ENCODE measurements at regions not wholly inside any gene's neighbourhood (a gene's known extent, or its start where the extent isn't known, plus 50 kb on each side); places are given as distances from the start of the nearest gene placed in this dataset.

DNA sequence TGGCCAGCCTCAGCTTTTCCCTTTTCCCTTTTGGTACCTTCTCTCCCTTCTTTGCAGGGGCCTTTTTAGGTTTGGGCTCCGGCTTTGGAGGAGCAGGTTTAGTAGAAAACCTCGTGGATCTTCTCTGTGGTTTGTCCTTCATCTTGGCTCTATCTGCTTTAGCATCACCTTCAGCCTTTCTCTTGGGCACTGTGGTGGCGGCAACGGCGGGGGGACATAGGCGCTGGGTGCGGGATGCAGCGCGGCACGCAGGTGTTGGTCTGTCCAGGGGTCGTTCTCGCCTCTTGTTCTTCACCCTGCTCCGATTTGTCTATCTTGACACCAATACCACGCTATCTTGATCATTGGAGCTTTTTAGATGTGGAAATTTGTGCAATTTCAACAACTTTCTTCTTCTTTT is 64.5 kb upstream of the SMAD3 start:
- no peak for DNase-seq (ENCODE audit: low read depth in 2 of 2)

DNA sequence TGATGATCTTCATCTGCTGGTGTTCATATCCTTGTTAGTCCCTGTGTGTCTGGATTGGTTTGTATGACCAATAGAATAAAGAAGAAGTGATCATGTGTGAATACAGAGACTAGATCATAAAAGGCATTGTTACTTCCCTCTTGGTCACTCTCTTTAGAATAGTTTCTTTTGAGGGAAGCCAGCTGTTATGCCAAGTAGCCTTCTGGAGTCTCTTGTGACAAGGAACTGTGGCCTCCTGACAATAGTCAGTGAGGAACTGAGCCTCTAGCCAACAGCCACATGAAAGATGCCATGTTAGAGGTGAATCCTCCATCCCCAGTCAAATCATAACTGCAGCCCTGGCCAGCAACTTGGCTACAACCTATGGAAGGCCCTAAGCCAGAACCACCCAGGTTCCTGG is 63.0 kb upstream of the SMAD3 start:
- DNase-seq (ENCODE audit: low read depth in 2 of 2), result no peak

DNA sequence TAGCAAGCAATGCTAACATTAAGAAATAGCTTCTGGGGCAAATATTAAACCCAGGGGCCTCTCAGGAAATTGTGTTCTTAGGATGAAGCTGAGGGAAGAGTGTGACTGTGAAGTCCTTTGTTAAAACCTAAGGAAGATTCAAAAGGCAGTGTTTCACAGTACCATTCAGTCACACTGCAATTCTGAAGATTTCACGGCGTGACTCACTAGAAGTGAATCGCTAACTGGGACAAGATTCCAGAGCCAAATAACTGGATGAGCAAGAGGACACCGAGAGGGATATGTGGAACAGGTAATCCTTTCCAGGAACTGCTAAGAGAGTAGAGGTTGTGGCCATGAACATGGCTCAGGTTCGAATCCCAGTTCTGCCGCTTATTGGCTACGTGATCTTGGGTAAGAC is 61.8 kb upstream of the SMAD3 start:
- no peak for DNase-seq (ENCODE audit: low read depth in 2 of 2)

DNA sequence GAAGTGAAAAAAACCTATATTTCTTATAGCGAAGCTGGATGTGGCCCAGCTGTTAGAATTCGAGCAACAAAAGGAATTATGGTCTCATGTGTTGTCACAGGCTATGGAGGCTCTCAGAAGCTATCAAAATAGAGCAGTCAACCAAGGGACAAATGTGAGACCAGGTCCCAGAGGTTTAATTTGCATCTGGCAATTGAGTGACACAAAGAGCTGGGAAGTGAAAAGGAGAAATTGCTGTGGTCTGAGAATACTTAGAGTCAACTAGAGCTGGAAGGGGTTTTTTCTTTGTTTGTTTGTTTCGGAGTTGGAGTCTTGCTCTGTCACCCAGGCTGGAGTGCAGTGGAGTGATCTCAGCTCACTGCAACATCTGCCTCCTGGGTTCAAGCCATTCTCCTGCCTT is 61.3 kb upstream of the SMAD3 start:
- no peak for DNase-seq (ENCODE audit: low read depth in 2 of 2)

DNA sequence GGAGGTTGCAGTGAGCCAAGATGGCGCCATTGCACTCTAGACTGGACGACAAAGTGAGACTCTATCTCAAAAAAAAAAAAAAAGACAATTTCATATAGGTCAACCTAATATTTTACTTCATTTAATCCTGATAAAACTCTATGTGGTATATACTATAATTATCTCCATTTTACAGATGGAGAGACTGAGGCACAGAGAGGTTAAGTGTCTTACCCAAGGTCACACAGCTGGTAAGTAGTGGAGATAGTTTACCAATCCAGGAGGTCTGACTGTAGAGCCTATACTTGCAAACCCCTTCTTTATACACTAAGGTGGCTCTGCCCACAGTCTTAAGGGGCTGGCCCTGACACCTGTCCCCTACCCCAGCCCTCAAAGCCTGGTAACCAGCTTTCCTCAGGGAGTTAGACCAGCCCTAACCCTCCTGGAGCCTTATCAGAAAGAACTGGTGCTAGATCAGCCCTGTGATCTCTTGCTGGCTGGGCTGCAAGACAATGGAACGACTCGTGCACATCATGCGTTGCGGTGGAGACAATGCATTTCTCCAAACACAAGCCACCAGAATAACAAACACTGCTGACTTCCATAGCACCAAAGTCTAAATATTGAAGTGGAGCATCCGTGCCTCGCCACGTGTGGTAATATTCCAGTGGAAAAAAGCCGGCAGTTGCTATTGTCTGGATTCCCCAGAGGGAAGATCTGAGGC is 60.0 kb upstream of the SMAD3 start:
- no peak for DNase-seq (ENCODE audit: low read depth in 2 of 2)

DNA sequence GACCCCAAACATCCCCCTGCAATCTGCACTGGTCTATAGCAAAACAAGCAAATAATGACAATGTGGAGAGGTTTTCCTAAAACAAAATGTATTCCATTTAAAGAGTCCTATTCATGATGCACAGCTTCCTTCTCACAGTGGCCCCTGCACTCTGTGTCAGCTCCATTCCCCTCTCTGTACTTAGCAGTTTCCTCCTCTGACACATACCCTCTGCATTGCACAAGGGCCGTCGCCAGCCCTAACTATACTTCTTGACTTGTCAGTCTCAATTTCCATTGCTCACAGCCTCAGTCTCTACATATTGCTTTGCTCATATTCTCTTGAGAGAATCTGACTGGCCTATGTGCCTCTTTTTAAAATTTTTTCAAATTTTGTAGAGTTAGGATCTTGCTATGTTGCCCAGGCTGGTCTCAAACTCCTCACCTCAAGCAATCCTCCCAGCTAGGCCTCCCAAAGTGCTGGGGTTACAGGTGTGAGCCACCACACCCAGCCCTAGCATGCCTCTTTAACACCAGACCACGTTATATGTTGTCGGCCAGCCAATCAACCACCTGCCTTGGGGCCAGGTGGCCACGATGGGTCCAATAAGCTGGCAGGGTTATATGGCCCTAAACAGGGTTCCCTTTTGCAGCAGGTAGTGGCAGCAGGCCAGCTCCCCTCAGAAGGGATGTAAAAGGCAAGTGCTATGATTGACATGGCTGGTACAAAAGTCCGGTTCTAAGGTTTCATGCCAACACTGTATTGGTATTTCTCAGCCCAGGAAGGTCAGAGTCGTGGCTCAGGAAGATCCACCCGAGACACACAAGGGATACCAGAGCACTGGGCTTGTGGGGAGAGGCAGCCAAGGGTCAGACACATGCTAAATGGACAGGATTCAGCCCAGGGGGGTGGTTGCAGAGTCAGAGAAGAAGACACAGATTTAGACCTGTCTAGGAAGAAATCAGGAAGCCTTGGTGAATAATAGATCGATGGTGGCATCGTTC is 59.0 kb upstream of the SMAD3 start:
- DNase-seq (ENCODE audit: low read depth in 2 of 2), result no peak

DNA sequence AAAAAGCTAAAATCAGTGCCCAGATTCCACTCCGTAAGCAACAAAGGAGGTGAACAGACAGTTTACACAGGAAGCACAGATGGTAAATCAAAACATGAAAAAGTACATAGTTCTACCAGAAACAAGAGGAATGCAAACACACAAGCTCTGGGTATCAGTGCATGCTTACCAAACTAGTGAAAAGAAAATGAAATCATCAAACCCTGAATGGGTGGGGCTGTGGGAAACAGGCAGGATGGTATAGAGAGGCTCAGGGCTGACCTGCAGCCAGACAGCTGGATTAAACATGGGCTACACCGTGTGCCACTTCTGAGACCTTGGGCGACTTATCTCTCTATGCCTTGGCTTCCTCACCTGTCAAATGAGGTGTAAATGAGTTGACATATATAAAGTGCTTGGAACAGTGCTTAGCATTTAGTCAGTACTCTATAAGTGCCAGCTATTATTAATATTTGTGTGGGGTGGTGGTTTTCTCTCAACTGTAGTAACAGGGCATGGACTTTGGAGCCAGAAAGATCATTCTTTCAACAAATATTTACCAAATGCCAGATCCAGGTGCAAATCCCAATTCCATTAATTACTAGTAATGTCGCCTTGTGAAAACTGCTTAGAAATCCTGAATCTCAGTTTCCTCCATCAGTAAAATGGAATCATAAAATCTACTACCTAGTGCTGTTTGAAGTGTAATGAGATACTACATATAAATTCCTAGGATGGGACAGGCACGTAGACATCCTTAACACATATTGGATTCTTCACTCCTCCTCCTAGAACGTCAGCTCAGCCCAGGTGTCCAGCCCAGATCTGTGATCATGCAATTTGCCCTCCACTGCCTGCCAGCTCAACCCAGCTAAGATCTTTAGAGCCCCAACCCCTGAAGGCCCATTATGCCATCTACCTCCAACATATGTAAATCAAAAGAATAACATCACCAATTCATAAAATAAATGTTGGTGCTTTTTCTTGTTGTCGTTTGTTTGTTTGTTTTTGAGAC is 55.5 kb upstream of the SMAD3 start:
- no peak for DNase-seq (ENCODE audit: low read depth in 2 of 2)

DNA sequence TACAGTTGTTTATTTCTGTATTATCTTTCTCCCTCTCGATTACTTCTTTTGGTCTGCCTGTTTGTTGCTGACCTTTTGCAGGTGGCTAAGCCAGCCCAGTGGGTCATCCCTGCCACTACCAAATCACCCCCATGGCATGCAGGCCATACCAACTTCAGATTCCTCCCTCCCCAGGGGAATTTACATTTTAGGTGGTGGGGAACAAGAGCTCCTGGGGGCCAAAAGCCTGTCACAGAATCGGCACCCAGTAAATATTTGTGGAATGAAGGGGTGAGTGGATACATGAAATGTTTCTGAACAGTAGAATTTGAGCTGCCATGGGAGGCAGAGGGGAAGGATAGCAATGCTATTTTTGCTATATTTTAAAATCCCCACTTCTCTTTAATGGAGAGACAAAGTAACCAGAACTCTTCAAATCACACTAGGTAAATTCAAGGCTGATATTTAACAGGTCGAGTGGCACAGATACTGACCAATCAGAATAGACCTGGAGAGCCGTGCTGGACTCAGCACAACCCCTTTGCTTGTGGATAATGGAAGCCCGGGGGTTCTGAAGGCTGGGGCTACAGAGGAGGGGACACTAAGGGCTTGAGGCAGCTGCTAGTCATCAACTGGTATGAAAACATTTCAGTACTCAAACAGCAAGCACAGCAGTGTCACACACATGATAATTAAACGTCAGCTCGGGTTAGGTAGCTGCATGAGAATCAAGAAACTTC is 54.3 kb upstream of the SMAD3 start:
- DNase-seq (ENCODE audit: low read depth in 2 of 2), result no peak

DNA sequence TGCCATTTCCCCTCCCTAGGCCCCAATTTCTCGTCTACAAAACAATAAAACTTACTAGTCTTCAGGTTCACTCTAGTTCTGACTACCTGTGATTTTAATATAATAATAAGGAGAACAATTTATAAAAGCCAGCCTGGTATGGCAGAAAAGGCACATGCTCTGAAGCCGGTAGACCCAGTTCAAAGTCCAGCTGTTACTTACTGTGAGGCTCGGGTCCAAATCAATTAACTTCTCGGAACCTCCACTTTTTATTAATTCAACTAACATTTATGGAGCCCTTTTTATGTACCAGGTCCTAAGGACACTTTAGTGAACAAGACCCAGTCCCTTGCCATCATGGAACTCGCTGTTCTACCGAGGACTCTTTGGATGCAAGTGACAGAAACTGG is 53.8 kb upstream of the SMAD3 start:
- no peak for DNase-seq (ENCODE audit: low read depth in 2 of 2)

DNA sequence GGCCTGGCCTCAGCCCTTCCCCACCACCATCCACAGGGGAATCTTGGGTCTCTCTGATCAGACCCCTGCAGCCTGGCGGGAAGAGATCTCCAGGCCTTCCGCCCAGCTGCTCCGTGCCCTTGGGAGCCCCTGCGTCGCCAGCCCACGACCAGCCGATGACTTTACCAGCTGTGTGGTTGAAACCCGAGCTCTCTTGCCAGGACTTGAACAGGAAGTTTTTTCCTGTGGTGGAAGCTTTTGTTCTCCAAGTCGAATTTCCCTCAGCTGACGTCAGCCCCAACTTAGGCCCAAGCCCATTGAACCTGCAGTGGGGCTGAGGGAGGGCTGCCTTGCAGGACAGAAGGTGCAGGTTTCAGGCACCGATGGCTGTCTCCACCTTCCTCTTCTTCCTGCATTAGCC is 51.7 kb upstream of the SMAD3 start:
- no peak for DNase-seq (ENCODE audit: low read depth in 2 of 2)

All from stimulated activated CD8-positive, alpha-beta memory T cell treated with anti-CD3 and anti-CD28 coated beads, Interleukin-7, amount 100 ng/mL, for 1 hour (primary cell).